HCT116 (cell line): ENCODE measurements at regions not wholly inside any gene's neighbourhood (a gene's known extent, or its start where the extent isn't known, plus 50 kb on each side); places are given as distances from the start of the nearest gene placed in this dataset.

Source experiments
- ATAC-seq: fragments of 200-7000 bp; cut with Tn5 transposase; 2 replicates; pipeline ENCODE4 v1.9.1; 2020; ENCODE audit warnings: mild to moderate bottlenecking, moderate library complexity
- BruUV-seq: library from RNA; stranded (reverse); fragments of 400-500 nt; replicated peaks from 2 replicates; lab custom pipeline; 2021; lab: Mats Ljungman, UMichigan
- CTCF ChIA-PET: fragments of 300-600 bp; sonication (Branson Sonifier 250); formaldehyde crosslinking; loops from one replicate; lab custom pipeline; 2021; ENCODE audit warnings: antibody characterized with exemption; lab: Charles Lee
- POLR2A ChIA-PET: fragments of 300-600, 350-600 bp; sonication (Branson Sonifier 250); formaldehyde crosslinking; loops from one replicate; lab custom pipeline; 2021; ENCODE audit warnings: antibody characterized with exemption; lab: Charles Lee
- RAD21 ChIA-PET, 2 experiments: fragments of 300-600 bp; sonication (Branson Sonifier 250); formaldehyde crosslinking; loops; one replicate each; lab custom pipeline; 2023; ENCODE audit warnings: low total read pairs in 2 of 2; ENCODE audit not compliant: uncharacterized antibody in 2 of 2, unreplicated experiment in 2 of 2, low non-redundant PET in 1 of 2; lab: Charles Lee
- DNase-seq: peaks from one replicate; pipeline ENCODE4 v3.0.0-alpha.2; 2010; ENCODE audit warnings: low read depth, low spot score
- H2AFZ ChIP-seq: fragments of 200-600 bp; shearing (Covaris generic), sonication (generic); 2 replicates; pipeline ENCODE4 v1.6.1; 2017; ENCODE audit warnings: low read depth, mixed run types, mixed read lengths, antibody characterized with exemption, low read length; ENCODE audit not compliant: poor library complexity, severe bottlenecking
- H3K27ac ChIP-seq: 2 replicates; pipeline ENCODE4 v1.5.1; 2012; ENCODE audit warnings: low read depth, low read length
- H3K27me3 ChIP-seq: fragments of 200-600 bp; sonication (generic); 2 replicates; pipeline ENCODE4 v1.6.1; 2016; ENCODE audit warnings: mixed run types, low read length, mixed read lengths; ENCODE audit not compliant: insufficient read depth
- H3K36me3 ChIP-seq, 2 experiments: fragments of 200-500 bp in 1 of 2; fragments of 200-600 bp in 1 of 2; sonication (Bioruptor generic) in 1 of 2; sonication (generic) in 1 of 2; 2 replicates each; pipeline versions ENCODE4 v1.5.1 to v1.6.1; 2014 to 2016; ENCODE audit warnings: low read length in 2 of 2, inconsistent platforms in 1 of 2, mixed read lengths in 1 of 2, mixed run types in 1 of 2; ENCODE audit not compliant: insufficient read depth in 2 of 2, control insufficient read depth in 1 of 2
- H3K4me1 ChIP-seq, 2 experiments: fragments of 200-600 bp in 1 of 2; sonication (generic) in 1 of 2; 2 replicates each; pipeline versions ENCODE4 v1.5.1 to v1.6.1; 2012 to 2017; ENCODE audit warnings: low read length in 2 of 2, inconsistent platforms in 1 of 2, mild to moderate bottlenecking in 1 of 2, mixed read lengths in 1 of 2, mixed run types in 1 of 2, moderate library complexity in 1 of 2; ENCODE audit not compliant: insufficient read depth in 2 of 2, control insufficient read depth in 1 of 2
- H3K4me2 ChIP-seq: fragments of 200-600 bp; sonication (generic); 2 replicates; pipeline ENCODE4 v1.6.1; 2017; ENCODE audit warnings: mixed run types, low read length, mixed read lengths
- H3K4me3 ChIP-seq, 2 experiments: fragments of 200-600 bp in 1 of 2; sonication (generic) in 1 of 2; replicated peaks in 1 of 2; 2 replicates each; pipeline ENCODE4 v1.5.1; 2011 to 2016; ENCODE audit warnings: low read length in 2 of 2, control low read depth in 1 of 2, low read depth in 1 of 2, mild to moderate bottlenecking in 1 of 2, mixed read lengths in 1 of 2, mixed run types in 1 of 2
- H3K79me2 ChIP-seq: fragments of 200-600 bp; sonication (generic); 2 replicates; pipeline ENCODE4 v1.6.1; 2017; ENCODE audit warnings: mild to moderate bottlenecking, mixed run types, low read length, moderate library complexity, mixed read lengths; ENCODE audit not compliant: insufficient read depth
- H3K9ac ChIP-seq: fragments of 200-600 bp; sonication (generic); 2 replicates; pipeline ENCODE4 v1.6.1; 2016; ENCODE audit warnings: low read length, mixed read lengths
- H3K9me2 ChIP-seq: fragments of 200-600 bp; sonication (generic), shearing (Covaris generic); 2 replicates; pipeline ENCODE4 v1.6.1; 2017; ENCODE audit warnings: mixed run types, mild to moderate bottlenecking, moderate library complexity; ENCODE audit not compliant: insufficient read depth
- H3K9me3 ChIP-seq, 2 experiments: fragments of 200-500 bp in 1 of 2; fragments of 200-600 bp in 1 of 2; sonication (Bioruptor generic) in 1 of 2; sonication (generic) in 1 of 2; 2 replicates each; pipeline ENCODE4 v1.6.1; 2014 to 2017; ENCODE audit warnings: low read length in 2 of 2, mixed read lengths in 2 of 2, inconsistent platforms in 1 of 2, low read depth in 1 of 2, mild to moderate bottlenecking in 1 of 2, mixed run types in 1 of 2, moderate library complexity in 1 of 2; ENCODE audit not compliant: control insufficient read depth in 1 of 2, insufficient read depth in 1 of 2
- H4K20me1 ChIP-seq: fragments of 200-600 bp; sonication (generic), shearing (Covaris generic); 2 replicates; pipeline ENCODE4 v1.6.1; 2017; ENCODE audit warnings: mixed run types, mild to moderate bottlenecking, moderate library complexity; ENCODE audit not compliant: insufficient read depth
- CBX3 ChIP-seq: IDR thresholded peaks from 2 replicates; pipeline ENCODE4 v1.6.1; 2012; ENCODE audit warnings: low read depth
- CEBPB ChIP-seq: IDR thresholded peaks from 2 replicates; pipeline ENCODE4 v1.6.1; 2012; ENCODE audit warnings: low read depth
- CTCF ChIP-seq, 3 experiments: fragments of 200-600 bp in 1 of 3; sonication (generic) in 1 of 3; IDR thresholded peaks in 2 of 3; conservative IDR thresholded peaks in 1 of 3; 2 replicates each; pipeline ENCODE4 v1.5.1; 2012 to 2017; ENCODE audit warnings: low read depth in 2 of 3, low read length in 2 of 3, antibody characterized with exemption in 1 of 3, borderline replicate concordance in 1 of 3, control low read depth in 1 of 3, mild to moderate bottlenecking in 1 of 3, mixed read lengths in 1 of 3, mixed run types in 1 of 3, moderate library complexity in 1 of 3; ENCODE audit not compliant: insufficient read depth in 1 of 3
- ELF1 ChIP-seq: IDR thresholded peaks from 2 replicates; pipeline ENCODE4 v1.6.1; 2012; ENCODE audit warnings: low read depth, borderline replicate concordance
- EZH2 ChIP-seq: fragments of 200-600 bp; sonication (generic); IDR thresholded peaks from 2 replicates; pipeline ENCODE4 v1.6.1; 2017; ENCODE audit warnings: antibody characterized with exemption, mixed run types
- EZH2phosphoT487 ChIP-seq: fragments of 200-600 bp; IDR thresholded peaks from 2 replicates; pipeline ENCODE4 v1.6.1; 2018; ENCODE audit warnings: antibody characterized with exemption, borderline replicate concordance
- FOSL1 ChIP-seq: IDR thresholded peaks from 2 replicates; pipeline ENCODE4 v1.6.1; 2012; ENCODE audit warnings: low read depth
- JUND ChIP-seq: IDR thresholded peaks from 2 replicates; pipeline ENCODE4 v1.6.1; 2012
- MAX ChIP-seq: IDR thresholded peaks from 2 replicates; pipeline ENCODE4 v1.6.1; 2012
- POLR2AphosphoS5 ChIP-seq: IDR thresholded peaks from 2 replicates; pipeline ENCODE4 v1.6.1; 2011; ENCODE audit warnings: mild to moderate bottlenecking, low read depth, low read length, moderate library complexity
- RAD21 ChIP-seq: IDR thresholded peaks from 2 replicates; pipeline ENCODE4 v1.6.1; 2012; ENCODE audit warnings: low read depth, mild to moderate bottlenecking
- REST ChIP-seq: IDR thresholded peaks from 2 replicates; pipeline ENCODE4 v1.6.1; 2012; ENCODE audit warnings: low read depth
- SIN3A ChIP-seq: IDR thresholded peaks from 2 replicates; pipeline ENCODE4 v1.6.1; 2012; ENCODE audit warnings: low read depth
- SP1 ChIP-seq: IDR thresholded peaks from 2 replicates; pipeline ENCODE4 v1.6.1; 2012; ENCODE audit warnings: low read depth
- SRF ChIP-seq: IDR thresholded peaks from 2 replicates; pipeline ENCODE4 v1.6.1; 2012; ENCODE audit warnings: low read depth
- YY1 ChIP-seq: IDR thresholded peaks from 2 replicates; pipeline ENCODE4 v1.6.1; 2011; ENCODE audit warnings: low read length, low read depth, moderate library complexity, mild to moderate bottlenecking; ENCODE audit not compliant: insufficient replicate concordance; ENCODE audit errors: extremely low read depth
- ZNF274 ChIP-seq: fragments of 200-500 bp; sonication (Bioruptor generic); IDR thresholded peaks from 2 replicates; pipeline ENCODE4 v1.6.1; 2014; ENCODE audit warnings: mild to moderate bottlenecking, low read depth, low read length, inconsistent platforms
- intact Hi-C: fragments of 100-400 bp; cut with micrococcal nuclease; formaldehyde crosslinking; loops from 2 replicates; pipeline ENCODE4 v1.10.0; 2022

GRCh38 chr4:145307120-145307519 is 126.7 kb upstream of the OTUD4 start:
- no peak for DNase-seq
- Histone ChIP-seq H3K27ac (no peak overlapping the region), H3K27me3 (no peaks in the 10 kb centered on the region), H3K9ac (no peak overlapping the region), H3K79me2 (no peaks in the 10 kb centered on the region), H3K4me2 (no peak overlapping the region), H3K9me3 (no peaks in the 10 kb centered on the region), H4K20me1 (no peaks in the 10 kb centered on the region), H3K4me1 (no peaks in the 10 kb centered on the region), H3K4me3 (no peak overlapping the region), H3K36me3 (no peaks in the 10 kb centered on the region), H3K9me2 (no peaks in the 10 kb centered on the region), H2AFZ (no peak overlapping the region)
- intact Hi-C loops: no loop called here
- ChIA-PET POLR2A (no interaction called here), RAD21 (no interaction called here), CTCF (no interaction called here)
- no TSS peak for BruUV-seq
- TF ChIP-seq CTCF (IDR thresholded peaks at IDR 0.05 in 2 of 3, conservative IDR thresholded peaks at IDR 0.05 in 1 of 3; ENCODE audit: borderline replicate concordance in 1 of 3, insufficient read depth in 1 of 3, low read depth in 2 of 3, low read length in 2 of 3): no peak
- TF ChIP-seq YY1: no peak
- TF ChIP-seq CBX3: no peak
- TF ChIP-seq SP1: no peak
- TF ChIP-seq POLR2AphosphoS5: no peak
- no peak for TF ChIP-seq MAX
- TF ChIP-seq EZH2: no peak
- TF ChIP-seq ELF1: no peak
- TF ChIP-seq RAD21: no peak
- no peak for TF ChIP-seq JUND
- TF ChIP-seq ZNF274: no peak
- TF ChIP-seq CEBPB: no peak
- no peak for TF ChIP-seq FOSL1
- TF ChIP-seq SIN3A: no peak
- no peak for TF ChIP-seq SRF
- no peak for TF ChIP-seq REST
- no peak for TF ChIP-seq EZH2phosphoT487
- ATAC-seq: no peak
